ENCODE measurements at regions not wholly inside any gene's neighbourhood (a gene's known extent, or its start where the extent isn't known, plus 50 kb on each side); places are given as distances from the start of the nearest gene placed in this dataset.

- Histone ChIP-seq H4K20me1 (ENCODE audit: insufficient read depth) (no peaks in the 10 kb centered on the region), H3K9ac (no peak overlapping the region), H3K27me3 (ENCODE audit: insufficient read depth) (no peaks in the 10 kb centered on the region), H3K9me2 (no peaks in the 10 kb centered on the region), H2AFZ (ENCODE audit: low read depth) (no peak overlapping the region), H3K79me2 (ENCODE audit: insufficient read depth) (no peaks in the 10 kb centered on the region), H3K4me2 (no peak overlapping the region), H3F3A (replicated peaks; ENCODE audit: insufficient read depth) (no peaks in the 10 kb centered on the region), H3K36me3 (replicated peaks in 1 of 2; ENCODE audit: control insufficient read depth in 1 of 2, insufficient read depth in 2 of 2, low read length in 1 of 2) (no peaks in the 10 kb centered on the region), H3K4me1 (ENCODE audit: control insufficient read depth in 1 of 2, insufficient read depth in 2 of 2, low read depth in 1 of 2, low read length in 1 of 2) (no peaks in the 10 kb centered on the region), H3K27ac (ENCODE audit: low read depth in 2 of 2, low read length in 1 of 2) (no peak overlapping the region), H3K9me3 (no peaks in the 10 kb centered on the region), H3K4me3 (ENCODE audit: low read depth in 2 of 2, low read length in 1 of 2) (no peak overlapping the region)
- DNase-seq, result no peak
- ChIA-PET POLR2A (no interaction called here), CTCF (no interaction called here)
- 31% methylated on average over 8 of the region's 8 CpGs for WGBS (ENCODE audit: low lambda C conversion rate)
- TF ChIP-seq MAX (IDR thresholded peaks at IDR 0.05; ENCODE audit: low read depth) (no peak), GABPA (IDR thresholded peaks at IDR 0.05; ENCODE audit: low read depth) (no peak), MEF2A (IDR thresholded peaks at IDR 0.05; ENCODE audit: borderline replicate concordance, low read depth) (no peak), CTCF (IDR thresholded peaks at IDR 0.05) (no peak), FOSL2 (IDR thresholded peaks at IDR 0.05; ENCODE audit: borderline replicate concordance, low read depth) (no peak), TCF12 (IDR thresholded peaks at IDR 0.05) (no peak), PBX3 (IDR thresholded peaks at IDR 0.05) (no peak), POLR2AphosphoS5 (IDR thresholded peaks at IDR 0.05; ENCODE audit: low read depth, low read length) (no peak), ZBTB33 (IDR thresholded peaks at IDR 0.05; ENCODE audit: borderline replicate concordance, low read depth) (no peak), CHD2 (IDR thresholded peaks at IDR 0.05; ENCODE audit: low read length, partially characterized antibody) (no peak), ELF1 (IDR thresholded peaks at IDR 0.05) (no peak), TEAD4 (IDR thresholded peaks at IDR 0.05; ENCODE audit: borderline replicate concordance, insufficient read depth) (no peak), IRF3 (IDR thresholded peaks at IDR 0.05; ENCODE audit: low read depth, low read length) (no peak), NRF1 (IDR thresholded peaks at IDR 0.05; ENCODE audit: low read depth, low read length) (no peak), YY1 (IDR thresholded peaks at IDR 0.05; ENCODE audit: low read depth) (no peak), JUND (IDR thresholded peaks at IDR 0.05) (no peak), MXI1 (IDR thresholded peaks at IDR 0.05; ENCODE audit: low read depth, low read length) (no peak), USF2 (IDR thresholded peaks at IDR 0.05; ENCODE audit: borderline replicate concordance, low read depth, low read length) (no peak)
Measured at GRCh38 chr2:136208682-136209420, 90.9 kb upstream of the CXCR4 start.
